Activated naive CD8-positive, alpha-beta T cell treated with anti-CD3 and anti-CD28 coated beads, Interleukin-2, amount 50 U/mL, for 24 hours (primary cell): ENCODE measurements at regions not wholly inside any gene's neighbourhood (a gene's known extent, or its start where the extent isn't known, plus 50 kb on each side); places are given as distances from the start of the nearest gene placed in this dataset.

Source experiments
- ATAC-seq: fragments of 150-1000 bp; cut with Tn5 transposase; one replicate; pipeline ENCODE4 v1.10.0; 2021
- DNase-seq: peaks from one replicate; pipeline ENCODE4 v3.0.0; 2021
- H3K27ac Mint-ChIP-seq: one replicate; pipeline ENCODE4 v1.8.0; 2021; ENCODE audit warnings: mild to moderate bottlenecking, mixed read lengths
- H3K27me3 Mint-ChIP-seq: one replicate; pipeline ENCODE4 v1.8.0; 2021; ENCODE audit warnings: mixed read lengths
- H3K36me3 Mint-ChIP-seq: one replicate; pipeline ENCODE4 v1.8.0; 2021; ENCODE audit warnings: low read depth, mixed read lengths
- H3K4me1 Mint-ChIP-seq: one replicate; pipeline ENCODE4 v1.8.0; 2021; ENCODE audit warnings: mixed read lengths
- H3K4me3 Mint-ChIP-seq: one replicate; pipeline ENCODE4 v1.8.0; 2021; ENCODE audit warnings: mild to moderate bottlenecking, moderate library complexity, mixed read lengths
- H3K9me3 Mint-ChIP-seq: one replicate; pipeline ENCODE4 v1.8.0; 2021; ENCODE audit warnings: mixed read lengths

- H3K36me3 Mint-ChIP-seq = no peaks in the 10 kb centered on the region
- no peak overlapping the region for H3K4me3 Mint-ChIP-seq
- DNase-seq (no peak), ATAC-seq (no peak)
- no peak overlapping the region for H3K27ac Mint-ChIP-seq
- H3K27me3 Mint-ChIP-seq = no peaks in the 10 kb centered on the region
- H3K4me1 Mint-ChIP-seq = no peaks in the 10 kb centered on the region
- peaks cover 4% of the 10 kb centered on the region for H3K9me3 Mint-ChIP-seq
Measured at GRCh38 chr11:91756829-91757480, 467.7 kb upstream of the FAT3 start.

DNA sequence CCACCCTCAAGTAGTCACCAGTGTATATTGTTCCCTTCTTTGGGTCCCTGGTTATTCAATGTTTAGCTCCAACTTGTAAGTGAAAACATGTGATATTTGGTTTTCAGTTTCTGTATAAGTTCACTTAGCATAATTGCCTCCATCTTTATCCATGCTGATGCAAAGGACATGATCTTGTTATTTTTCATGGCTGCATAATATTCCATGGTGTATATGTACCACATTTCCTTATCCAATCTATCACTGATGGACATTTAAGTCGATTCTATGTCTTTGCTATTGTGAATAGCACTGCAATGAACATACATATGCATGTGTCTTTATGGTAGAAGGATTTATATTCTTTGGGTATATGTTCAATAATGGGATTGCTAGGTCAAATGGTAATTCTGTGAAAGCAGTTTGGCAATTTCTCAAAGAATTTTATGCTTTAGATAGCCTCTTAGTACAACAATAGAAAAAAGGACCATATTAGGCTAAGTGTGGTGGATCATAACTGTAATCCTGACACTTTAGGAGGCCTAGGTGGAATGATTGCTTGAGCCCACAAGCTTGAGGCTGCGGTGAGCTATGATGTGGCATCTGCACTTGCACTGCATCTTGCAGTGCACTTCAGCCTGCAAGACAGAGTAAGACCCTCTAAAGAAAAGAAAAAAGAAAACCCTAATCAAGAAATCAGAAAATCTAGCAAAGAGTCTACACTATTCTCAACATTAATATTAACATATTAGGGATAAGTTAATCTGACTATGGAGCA is 468.5 kb upstream of the FAT3 start:
- Mint-ChIP-seq H3K4me3 (no peak overlapping the region), H3K27ac (no peak overlapping the region), H3K4me1 (no peaks in the 10 kb centered on the region), H3K27me3 (no peaks in the 10 kb centered on the region), H3K36me3 (no peaks in the 10 kb centered on the region), H3K9me3 (peaks cover 4% of the 10 kb centered on the region)
- no peak for DNase-seq
- ATAC-seq = no peak

- H3K4me1 Mint-ChIP-seq = no peaks in the 10 kb centered on the region
- H3K27ac Mint-ChIP-seq = no peak overlapping the region
- H3K9me3 Mint-ChIP-seq = no peaks in the 10 kb centered on the region
- H3K27me3 Mint-ChIP-seq = no peaks in the 10 kb centered on the region
- no peak for ATAC-seq
- DNase-seq = no peak
- H3K36me3 Mint-ChIP-seq = no peaks in the 10 kb centered on the region
- no peak overlapping the region for H3K4me3 Mint-ChIP-seq
Measured at GRCh38 chr11:91755526-91755925, 469.1 kb upstream of the FAT3 start.

DNA sequence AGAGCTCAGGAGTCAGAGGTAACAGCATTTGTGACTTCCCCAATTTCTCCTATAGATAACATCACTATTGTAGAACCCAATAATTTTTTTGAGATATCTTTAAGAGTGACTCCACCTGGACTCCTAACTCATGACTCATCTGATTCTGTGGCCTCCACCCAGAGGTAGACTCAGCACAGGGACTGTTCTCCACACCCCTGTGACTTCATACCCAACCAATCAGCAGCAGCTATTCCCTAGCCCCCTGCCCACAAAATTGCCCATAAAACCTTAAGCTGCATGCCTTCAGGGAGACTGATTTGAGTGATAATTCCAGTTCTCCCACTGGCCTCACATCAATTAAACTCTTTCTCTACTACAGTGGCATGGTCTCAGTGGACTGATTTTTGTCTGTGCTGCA is 475.4 kb upstream of the FAT3 start:
- DNase-seq (no peak), ATAC-seq (no peak)
- no peaks in the 10 kb centered on the region for H3K36me3 Mint-ChIP-seq
- no peaks in the 10 kb centered on the region for H3K27me3 Mint-ChIP-seq
- no peaks in the 10 kb centered on the region for H3K9me3 Mint-ChIP-seq
- H3K27ac Mint-ChIP-seq = no peak overlapping the region
- no peak overlapping the region for H3K4me3 Mint-ChIP-seq
- no peaks in the 10 kb centered on the region for H3K4me1 Mint-ChIP-seq

GRCh38 chr11:91742155-91742554 is 482.5 kb upstream of the FAT3 start:
- no peaks in the 10 kb centered on the region for H3K36me3 Mint-ChIP-seq
- no peak for DNase-seq
- no peaks in the 10 kb centered on the region for H3K9me3 Mint-ChIP-seq
- no peak for ATAC-seq
- H3K4me3 Mint-ChIP-seq = no peak overlapping the region
- no peak overlapping the region for H3K27ac Mint-ChIP-seq
- H3K4me1 Mint-ChIP-seq = no peaks in the 10 kb centered on the region
- H3K27me3 Mint-ChIP-seq = no peaks in the 10 kb centered on the region

- no peak overlapping the region for H3K4me3 Mint-ChIP-seq
- H3K36me3 Mint-ChIP-seq = no peaks in the 10 kb centered on the region
- H3K4me1 Mint-ChIP-seq = no peaks in the 10 kb centered on the region
- peaks cover 16% of the 10 kb centered on the region for H3K9me3 Mint-ChIP-seq
- DNase-seq = no peak
- H3K27me3 Mint-ChIP-seq = no peaks in the 10 kb centered on the region
- H3K27ac Mint-ChIP-seq = no peak overlapping the region
- no peak for ATAC-seq
Measured at GRCh38 chr11:91731051-91731450, 493.6 kb upstream of the FAT3 start.

DNA sequence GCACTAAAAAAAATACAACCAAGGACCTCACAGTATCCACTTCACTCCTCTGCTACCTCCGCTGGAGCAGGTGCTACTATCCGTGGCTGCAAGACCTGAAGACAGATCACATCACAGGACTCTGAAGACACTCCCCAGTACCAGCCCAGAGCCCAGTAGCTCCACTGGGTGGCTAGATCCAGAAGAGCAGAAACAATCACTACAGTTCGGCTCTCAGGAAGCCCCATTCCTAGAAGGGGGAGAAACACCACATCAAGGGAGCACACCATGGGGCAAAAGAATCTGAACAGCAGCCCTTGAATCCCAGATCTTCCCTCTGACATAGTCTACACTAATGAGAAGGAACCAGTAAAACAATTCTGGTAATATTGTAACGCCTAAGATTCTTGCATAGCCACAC is 494.0 kb upstream of the FAT3 start:
- H3K27me3 Mint-ChIP-seq = no peaks in the 10 kb centered on the region
- H3K4me3 Mint-ChIP-seq = no peak overlapping the region

DNA sequence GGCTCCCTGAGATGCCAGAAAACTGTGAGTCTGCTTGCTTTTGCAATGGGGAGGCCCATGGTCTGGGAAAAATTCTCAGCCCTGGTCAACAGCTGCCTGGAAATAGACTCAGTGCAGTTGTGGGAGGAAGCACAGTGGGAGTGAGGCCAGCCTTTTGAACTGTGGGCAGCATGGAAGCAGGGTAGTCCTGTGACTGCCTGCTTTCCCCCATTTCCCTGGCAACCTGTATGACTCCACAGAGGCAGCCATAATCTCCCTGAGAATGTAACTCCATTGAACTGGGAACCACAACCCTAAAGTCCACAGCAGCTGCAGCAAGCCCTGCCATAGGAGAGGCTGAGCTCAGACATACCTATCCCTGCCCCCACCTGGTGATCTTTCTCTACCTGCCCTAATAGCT is 494.6 kb upstream of the FAT3 start:
- no peaks in the 10 kb centered on the region for H3K36me3 Mint-ChIP-seq
- H3K27ac Mint-ChIP-seq = no peak overlapping the region
- no peak for ATAC-seq
- no peak overlapping the region for H3K4me3 Mint-ChIP-seq
- peaks cover 12% of the 10 kb centered on the region for H3K9me3 Mint-ChIP-seq
- no peaks in the 10 kb centered on the region for H3K4me1 Mint-ChIP-seq
- DNase-seq = no peak
- no peaks in the 10 kb centered on the region for H3K27me3 Mint-ChIP-seq

More for the DNA sequence above, 494.0 kb upstream of the FAT3 start:
- H3K4me1 Mint-ChIP-seq = no peaks in the 10 kb centered on the region
- H3K36me3 Mint-ChIP-seq = no peaks in the 10 kb centered on the region
- H3K27ac Mint-ChIP-seq = no peak overlapping the region
- DNase-seq (no peak), ATAC-seq (no peak)
- H3K9me3 Mint-ChIP-seq = peaks cover 16% of the 10 kb centered on the region

DNA sequence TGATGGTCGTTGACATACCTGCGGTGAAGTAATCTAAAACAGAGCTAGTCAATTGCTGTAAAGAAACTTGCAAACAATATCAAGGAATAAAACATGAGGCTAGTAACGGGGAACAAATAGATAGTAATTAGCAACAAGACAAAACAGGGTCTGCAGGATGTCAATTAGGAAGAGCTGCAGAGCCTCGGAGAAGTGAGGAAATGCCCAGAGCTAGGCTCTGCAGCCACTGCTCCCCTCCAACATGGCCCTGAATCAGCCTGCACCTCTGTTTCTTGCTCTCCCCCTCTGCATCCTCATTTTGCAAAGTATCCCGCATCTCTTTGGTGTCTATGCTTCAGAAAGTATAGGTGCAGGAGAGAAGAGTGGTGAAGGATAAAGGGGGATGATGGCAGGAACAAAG is 507.4 kb upstream of the FAT3 start:
- Mint-ChIP-seq H3K4me1 (no peaks in the 10 kb centered on the region), H3K27me3 (no peaks in the 10 kb centered on the region), H3K36me3 (no peaks in the 10 kb centered on the region), H3K9me3 (peaks cover 13% of the 10 kb centered on the region), H3K4me3 (no peak overlapping the region), H3K27ac (no peak overlapping the region)
- DNase-seq = no peak
- ATAC-seq = no peak

DNA sequence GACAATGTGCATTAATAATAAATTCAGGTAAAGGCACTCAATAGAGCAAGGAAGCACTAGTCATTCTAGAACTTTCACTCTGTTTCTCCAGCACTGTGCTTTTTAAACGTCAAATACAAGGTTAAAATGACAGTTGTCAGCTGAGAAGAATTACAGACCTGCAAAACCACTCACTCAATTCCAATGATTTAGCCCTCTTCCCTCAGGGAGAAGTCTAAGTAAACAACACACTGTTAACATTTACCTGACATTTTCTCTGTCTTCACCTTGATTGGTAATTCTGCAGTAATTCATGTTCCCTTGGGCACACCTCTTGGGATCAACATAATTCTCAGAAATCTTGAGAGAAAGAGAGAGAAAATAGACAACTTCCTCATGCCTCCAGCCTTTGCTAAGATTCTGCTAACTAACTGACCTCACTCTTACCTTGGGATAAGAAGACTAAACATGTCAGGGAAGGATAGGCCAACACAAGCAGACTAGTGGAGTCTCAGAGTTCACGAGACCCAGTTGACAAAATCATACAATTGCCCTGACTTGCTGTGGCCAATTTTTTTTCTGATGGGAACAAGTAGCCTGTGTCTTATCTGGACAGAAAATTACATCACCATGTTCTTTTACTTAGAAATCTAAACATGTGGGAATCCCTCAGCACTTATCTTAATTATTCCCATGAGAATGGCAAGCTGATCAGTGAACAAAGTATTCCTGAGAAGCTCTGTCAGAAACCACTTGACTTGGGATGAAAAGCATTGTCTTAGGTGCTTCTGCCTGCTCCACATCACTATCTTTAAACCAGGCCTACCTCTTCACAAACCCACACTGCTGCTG is 516.8 kb upstream of the FAT3 start:
- Mint-ChIP-seq H3K36me3 (no peaks in the 10 kb centered on the region), H3K4me3 (no peak overlapping the region), H3K4me1 (no peaks in the 10 kb centered on the region), H3K27me3 (no peaks in the 10 kb centered on the region), H3K27ac (no peak overlapping the region), H3K9me3 (peaks cover 8% of the 10 kb centered on the region)
- ATAC-seq (no peak), DNase-seq (no peak)

DNA sequence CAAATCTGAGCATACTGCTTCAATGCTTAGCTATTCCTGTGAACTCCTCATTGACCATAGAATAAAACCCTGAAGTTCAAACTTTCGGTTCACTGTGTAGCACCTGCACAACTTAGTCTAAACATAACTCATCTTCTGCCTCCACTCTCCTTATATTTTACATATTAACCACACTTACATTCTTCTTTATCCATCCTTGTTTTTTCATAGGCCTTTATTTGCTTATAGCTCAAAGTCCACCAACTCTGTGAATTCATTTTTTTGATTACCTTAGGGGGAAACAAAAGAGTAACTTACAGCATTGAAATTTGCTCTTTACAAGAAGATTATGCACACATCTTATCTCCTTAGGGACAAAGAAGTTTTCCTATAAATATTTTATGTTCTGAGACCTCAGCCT is 521.6 kb upstream of the FAT3 start:
- Mint-ChIP-seq H3K9me3 (peaks cover 11% of the 10 kb centered on the region), H3K4me1 (no peaks in the 10 kb centered on the region), H3K27ac (no peak overlapping the region), H3K36me3 (no peaks in the 10 kb centered on the region), H3K27me3 (no peaks in the 10 kb centered on the region), H3K4me3 (no peak overlapping the region)
- DNase-seq (no peak), ATAC-seq (no peak)

DNA sequence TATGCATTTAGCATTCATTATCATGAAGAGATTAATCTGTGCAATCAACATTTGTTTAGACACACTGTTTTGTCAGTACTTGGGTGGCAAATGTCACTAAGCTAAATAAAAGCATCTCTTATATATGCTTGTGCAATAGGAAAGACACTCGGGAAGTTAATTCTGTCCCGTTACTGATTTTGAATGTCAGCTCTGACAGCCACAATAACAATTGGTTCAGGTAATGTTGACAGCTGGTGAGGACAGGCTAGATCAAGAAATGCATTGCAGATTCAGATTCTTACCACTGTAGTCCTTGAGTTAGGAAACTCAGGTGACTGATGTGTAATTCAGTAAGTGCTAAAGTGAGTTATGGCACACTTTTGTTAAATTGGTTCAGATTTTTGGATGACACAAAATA is 523.8 kb upstream of the FAT3 start:
- peaks cover 11% of the 10 kb centered on the region for H3K9me3 Mint-ChIP-seq
- no peak overlapping the region for H3K27ac Mint-ChIP-seq
- no peaks in the 10 kb centered on the region for H3K27me3 Mint-ChIP-seq
- DNase-seq (no peak), ATAC-seq (no peak)
- H3K4me3 Mint-ChIP-seq = no peak overlapping the region
- no peaks in the 10 kb centered on the region for H3K4me1 Mint-ChIP-seq
- no peaks in the 10 kb centered on the region for H3K36me3 Mint-ChIP-seq

DNA sequence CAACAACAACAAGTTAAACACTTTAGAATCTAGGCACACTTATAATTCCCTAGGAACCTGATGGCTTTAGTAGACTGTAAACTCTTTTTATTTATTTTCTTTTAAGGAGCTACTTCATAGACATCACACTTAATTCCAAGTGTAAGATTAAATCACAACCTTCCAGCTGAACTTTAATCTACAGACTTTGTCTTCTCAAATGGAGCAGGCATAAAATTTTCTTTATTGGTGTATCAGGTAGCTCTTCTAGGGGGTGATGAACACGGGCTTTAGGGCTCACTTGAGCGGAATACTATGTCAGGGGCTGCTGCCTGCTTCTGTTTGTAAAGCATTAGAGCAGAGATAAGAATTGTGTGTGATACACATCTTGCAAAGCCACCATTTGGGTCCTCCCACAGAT is 525.8 kb upstream of the FAT3 start:
- H3K36me3 Mint-ChIP-seq = no peaks in the 10 kb centered on the region
- H3K4me3 Mint-ChIP-seq = no peak overlapping the region
- ATAC-seq (no peak), DNase-seq (no peak)
- no peaks in the 10 kb centered on the region for H3K27me3 Mint-ChIP-seq
- no peaks in the 10 kb centered on the region for H3K4me1 Mint-ChIP-seq
- peaks cover 11% of the 10 kb centered on the region for H3K9me3 Mint-ChIP-seq
- H3K27ac Mint-ChIP-seq = no peak overlapping the region

DNA sequence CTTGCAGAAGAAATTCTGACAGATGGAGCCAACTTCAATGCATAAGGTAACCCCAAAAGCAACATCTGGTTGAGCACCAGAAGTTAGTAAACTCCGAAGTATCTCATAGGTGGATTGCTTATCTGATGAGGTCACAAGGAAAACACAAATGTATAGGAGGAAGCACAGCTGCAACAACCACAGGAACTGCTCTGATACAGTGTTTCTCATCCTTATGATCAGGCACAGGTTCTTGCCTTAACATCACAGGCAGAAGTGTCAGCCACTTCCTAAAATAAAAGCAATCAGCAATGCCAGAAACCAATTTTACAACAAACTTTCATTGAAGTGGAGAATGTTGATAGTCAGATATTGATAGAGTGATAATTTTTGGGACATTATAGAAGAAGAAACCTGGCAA is 530.3 kb upstream of the FAT3 start:
- DNase-seq (no peak), ATAC-seq (no peak)
- Mint-ChIP-seq H3K4me1 (no peaks in the 10 kb centered on the region), H3K9me3 (no peaks in the 10 kb centered on the region), H3K27ac (no peak overlapping the region), H3K36me3 (no peaks in the 10 kb centered on the region), H3K4me3 (no peak overlapping the region), H3K27me3 (no peaks in the 10 kb centered on the region)

GRCh38 chr11:91691872-91692271 is 532.7 kb upstream of the FAT3 start:
- ATAC-seq (no peak), DNase-seq (no peak)
- no peaks in the 10 kb centered on the region for H3K27me3 Mint-ChIP-seq
- H3K9me3 Mint-ChIP-seq = no peaks in the 10 kb centered on the region
- H3K36me3 Mint-ChIP-seq = no peaks in the 10 kb centered on the region
- H3K27ac Mint-ChIP-seq = no peak overlapping the region
- H3K4me1 Mint-ChIP-seq = no peaks in the 10 kb centered on the region
- no peak overlapping the region for H3K4me3 Mint-ChIP-seq
